Esophagus squamous epithelium (tissue), 4 donors: ENCODE measurements at regions not wholly inside any gene's neighbourhood (a gene's known extent, or its start where the extent isn't known, plus 50 kb on each side); places are given as distances from the start of the nearest gene placed in this dataset.

Experiments
- CTCF ChIP-seq, 6 experiments: fragments of 450-650 bp in 4 of 6; fragments of 200-600 bp in 2 of 6; sonication (generic) in 2 of 6; IDR thresholded peaks; one replicate each; pipeline ENCODE4 v1.5.1; 2016 to 2019; ENCODE audit warnings: antibody characterized with exemption in 6 of 6, mild to moderate bottlenecking in 4 of 6, moderate library complexity in 4 of 6
- POLR2A ChIP-seq, 4 donors: fragments of 450-650 bp; IDR thresholded peaks; one replicate each; pipeline ENCODE4 v1.6.1; 2017; ENCODE audit warnings: antibody characterized with exemption in 4 of 4, mild to moderate bottlenecking in 4 of 4, moderate library complexity in 3 of 4

DNA sequence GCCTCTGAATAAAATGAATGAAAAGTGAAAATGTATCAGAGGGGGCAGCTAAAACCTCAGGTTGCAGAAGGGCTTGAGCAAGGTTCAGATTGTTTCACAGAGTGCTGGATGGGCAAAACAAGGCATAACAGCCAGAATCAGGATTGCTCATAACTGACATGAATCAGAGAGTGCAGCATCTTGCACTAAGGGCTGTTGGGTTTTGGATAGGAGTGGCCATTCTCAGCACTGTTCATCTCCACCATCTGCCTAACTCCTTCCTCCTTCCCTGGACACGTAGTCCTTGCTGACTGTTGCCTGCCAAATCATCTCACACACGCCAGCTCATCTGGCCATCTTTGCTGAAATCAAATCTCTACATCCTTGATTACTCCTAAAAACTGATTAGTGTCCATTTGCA, 75.3 kb upstream of the C1QTNF7 start:
- TF ChIP-seq CTCF (IDR thresholded peaks at IDR 0.05) (no peak), POLR2A (IDR thresholded peaks at IDR 0.05) (no peak)
